ENCODE measurements at regions not wholly inside any gene's neighbourhood (a gene's known extent, or its start where the extent isn't known, plus 50 kb on each side); places are given as distances from the start of the nearest gene placed in this dataset.
"Not testable (repeated sequence)": the region's sequence is repeated elsewhere in the genome, so short reads cannot be mapped to it uniquely, and the experiment has no call there.

DNA sequence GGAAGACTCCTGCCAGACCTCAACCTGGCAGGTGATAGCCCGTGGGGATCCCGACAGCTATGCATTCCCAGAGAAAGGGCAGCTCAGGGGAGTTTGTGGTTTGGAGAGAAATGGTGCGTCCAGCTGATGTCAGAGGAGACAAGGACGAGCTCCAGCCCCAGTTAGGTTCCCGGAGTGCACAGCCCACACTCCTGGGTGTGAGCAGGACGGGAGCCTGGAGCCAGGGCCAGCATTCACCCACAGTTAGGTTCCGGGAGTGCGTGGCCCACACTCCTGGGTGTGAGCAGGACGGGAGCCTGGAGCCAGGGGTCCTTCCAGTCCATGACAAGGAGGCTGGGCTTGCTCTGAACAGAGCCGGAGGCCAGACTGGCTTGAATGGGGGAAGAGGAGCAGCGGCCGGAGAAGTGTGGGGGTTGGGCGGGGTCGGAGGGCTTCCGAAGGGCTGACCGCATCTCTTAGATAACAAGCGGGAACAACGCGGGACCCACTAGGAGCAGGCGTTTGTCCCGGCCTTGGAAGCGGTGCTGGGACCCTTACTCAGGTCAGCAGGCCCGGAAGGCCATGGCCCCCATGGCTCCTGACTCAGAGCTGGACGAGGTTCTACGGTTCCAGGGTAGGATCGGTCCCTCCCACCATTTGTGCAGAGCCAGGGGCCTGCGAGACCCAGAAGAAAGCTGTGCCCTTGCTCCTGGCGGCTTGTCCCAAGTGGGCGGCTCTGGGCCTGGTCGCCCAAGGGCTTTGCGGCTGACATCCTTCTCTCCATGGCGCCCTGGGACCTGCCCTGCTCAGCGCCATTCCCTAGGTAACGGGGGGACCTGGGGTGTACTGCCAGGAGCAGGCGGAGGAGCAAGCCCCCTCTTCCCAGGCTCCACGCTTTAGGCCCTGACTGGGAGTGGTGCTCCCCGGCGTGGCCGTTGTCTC lies 185.6 kb downstream of the RTP5 start:
- no peak for DNase-seq

DNA sequence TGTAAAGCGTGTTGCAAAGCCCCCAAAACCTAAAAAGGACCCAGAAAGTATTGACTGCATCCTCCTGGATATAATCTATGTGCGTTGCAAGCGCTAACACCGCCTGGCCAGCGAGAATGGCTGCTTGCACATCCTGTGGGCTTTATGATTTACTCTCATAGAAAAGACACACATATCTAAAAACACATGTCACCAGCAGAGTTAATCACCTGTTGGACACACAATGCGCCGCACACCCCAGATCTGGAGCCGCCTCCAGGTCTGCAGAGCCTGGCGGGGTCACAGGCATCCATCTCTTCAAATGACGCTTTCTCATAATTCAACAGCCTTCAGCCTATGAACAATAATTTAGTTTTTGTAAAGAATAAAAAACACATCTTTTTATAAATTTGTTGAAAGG lies 186.5 kb downstream of the RTP5 start:
- DNase-seq: no peak

DNA sequence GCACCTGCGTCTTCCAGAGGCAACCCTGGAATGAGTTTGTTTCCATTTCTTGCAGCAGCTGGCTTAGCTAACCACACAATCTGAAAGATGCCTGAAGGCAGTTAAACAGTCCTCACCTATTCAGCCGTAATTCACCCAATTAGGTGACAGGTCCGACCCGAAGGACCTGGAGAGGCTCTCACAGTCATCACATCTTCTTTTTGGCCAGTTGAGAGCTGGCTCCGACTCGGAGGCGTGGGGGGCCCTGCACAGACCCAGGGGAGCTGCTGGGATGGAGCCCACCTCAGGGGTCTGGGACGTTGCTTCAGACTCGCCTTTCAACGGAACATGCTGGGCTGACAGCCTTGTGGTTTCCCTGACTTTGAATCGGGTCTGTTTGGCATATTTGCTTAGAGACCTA lies 187.3 kb downstream of the RTP5 start:
- no peak for DNase-seq

DNA sequence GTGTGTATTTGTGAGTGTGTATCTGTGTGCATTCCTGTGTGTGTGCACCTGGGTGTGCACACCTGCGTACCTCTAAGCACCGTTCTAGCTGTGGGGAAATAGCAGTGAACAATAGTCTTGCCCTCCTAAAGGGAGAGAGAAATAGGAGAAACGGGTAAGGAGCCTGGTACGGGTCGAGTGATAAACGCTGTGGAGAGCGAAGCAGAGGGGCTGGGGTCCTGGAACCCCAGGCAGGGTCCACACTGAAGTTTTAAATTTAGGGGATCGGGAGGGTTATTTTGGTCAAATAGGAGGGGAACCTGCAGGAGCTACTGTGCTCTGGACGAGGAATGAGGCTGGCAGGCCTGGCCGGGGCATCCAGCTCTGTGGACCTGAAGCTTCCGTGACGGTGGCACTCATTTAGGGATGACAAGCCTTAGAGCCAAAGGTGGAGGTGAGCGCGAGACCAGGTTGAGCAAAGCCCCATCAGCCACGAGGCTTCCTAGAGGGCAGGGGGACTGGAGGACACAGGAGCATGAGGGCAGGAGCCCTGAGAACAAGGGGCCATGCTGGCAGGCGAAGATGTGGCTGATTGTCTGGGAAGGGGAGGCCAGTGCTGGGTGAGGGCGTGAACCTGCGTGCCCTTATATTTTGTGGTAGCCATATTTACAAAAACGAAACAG lies 188.0 kb downstream of the RTP5 start:
- DNase-seq: no peak

DNA sequence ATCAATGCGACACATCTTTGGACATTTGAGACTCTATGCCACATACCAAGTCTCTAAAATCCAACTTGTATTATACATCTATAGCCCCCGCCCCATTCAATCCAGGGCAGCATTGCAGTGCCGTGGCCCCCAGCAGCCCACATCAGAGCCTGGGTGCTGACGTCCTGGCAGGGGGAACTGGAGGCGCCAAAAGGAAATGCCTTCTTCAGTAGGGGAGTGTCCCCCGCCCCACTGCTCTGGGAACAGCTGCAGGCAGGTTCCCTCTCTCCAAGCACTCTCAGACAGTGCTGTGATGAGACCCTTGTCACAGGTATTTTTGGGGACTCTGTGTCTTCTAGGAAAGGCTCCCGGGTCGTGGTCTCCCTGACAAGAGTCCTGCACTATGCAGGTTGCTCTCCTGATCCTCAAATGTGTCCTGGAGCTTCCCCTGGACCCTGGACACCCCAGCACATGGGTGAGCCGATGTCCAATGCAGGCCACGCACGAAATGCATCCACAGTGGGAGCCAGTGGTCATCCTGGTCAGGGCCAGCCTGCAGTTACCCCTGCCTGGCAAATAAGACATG lies 188.7 kb downstream of the RTP5 start:
- no peak for DNase-seq

DNA sequence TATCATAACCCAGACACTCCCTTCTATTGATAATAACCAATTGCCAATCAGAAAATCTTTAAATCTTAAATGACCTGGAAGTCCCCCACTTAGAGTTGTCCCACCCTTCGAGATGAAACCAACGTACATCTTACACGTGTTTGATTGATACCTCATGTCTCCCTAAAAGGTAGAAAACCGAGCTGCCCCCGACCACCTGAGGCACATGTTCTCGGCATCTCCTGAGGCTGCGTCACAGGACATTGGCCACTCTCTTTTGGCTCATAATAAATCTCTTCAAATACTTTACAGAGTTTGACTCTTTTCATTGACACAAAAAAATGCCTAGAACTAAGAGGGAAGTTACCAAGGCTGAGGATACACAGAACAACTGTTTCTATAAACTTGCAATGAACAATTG lies 190.0 kb downstream of the RTP5 start:
- DNase-seq: no peak

DNA sequence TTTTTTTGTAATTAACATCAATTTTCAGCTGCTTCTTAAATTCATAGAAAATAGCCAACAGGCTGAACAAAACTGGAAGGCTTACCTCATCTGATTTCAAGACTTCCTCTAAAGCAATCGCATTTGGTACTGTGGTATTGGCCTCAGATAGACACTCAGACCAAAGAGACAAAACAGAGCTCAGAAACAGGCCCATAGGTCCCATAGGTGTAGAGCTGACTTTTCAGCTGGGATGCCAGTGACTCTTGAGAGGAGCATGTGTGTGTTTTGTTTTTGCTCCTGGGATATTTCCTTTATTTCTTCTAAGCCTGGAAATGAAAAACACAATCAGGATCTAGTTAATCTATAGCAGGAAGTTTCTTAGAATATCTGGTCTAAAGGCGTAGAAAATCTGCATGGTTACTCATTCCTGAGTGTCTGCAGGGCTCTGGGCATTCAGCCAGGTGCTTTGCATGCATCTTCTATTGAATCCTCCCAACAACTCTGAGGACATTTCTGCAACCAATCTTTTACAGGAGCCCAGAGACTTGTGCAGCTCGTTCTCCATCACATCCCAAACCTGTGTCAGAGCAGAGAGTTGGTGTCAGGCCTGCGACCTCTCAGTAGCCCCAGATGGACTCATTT lies 190.8 kb downstream of the RTP5 start:
- no peak for DNase-seq

DNA sequence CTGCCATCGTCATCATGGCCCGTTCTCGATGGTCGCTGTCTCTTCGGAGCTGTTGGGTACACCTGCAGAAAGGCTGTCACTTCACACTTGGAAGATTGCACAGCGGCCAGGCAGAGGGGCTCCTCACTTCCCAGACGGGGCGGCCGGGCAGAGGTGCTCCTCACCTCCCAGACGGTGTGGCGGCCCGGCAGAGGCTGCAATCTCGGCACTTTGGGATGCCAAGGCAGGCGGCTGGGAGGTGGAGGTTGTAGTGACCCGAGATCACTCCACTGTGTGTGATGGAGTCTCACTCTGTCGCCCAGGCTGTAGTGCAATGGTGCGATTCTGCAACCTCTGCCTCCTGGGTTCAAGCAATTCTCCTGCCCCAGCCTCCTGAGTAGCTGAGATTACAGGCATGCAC lies 192.4 kb downstream of the RTP5 start:
- DNase-seq: not testable (repeated sequence)

DNA sequence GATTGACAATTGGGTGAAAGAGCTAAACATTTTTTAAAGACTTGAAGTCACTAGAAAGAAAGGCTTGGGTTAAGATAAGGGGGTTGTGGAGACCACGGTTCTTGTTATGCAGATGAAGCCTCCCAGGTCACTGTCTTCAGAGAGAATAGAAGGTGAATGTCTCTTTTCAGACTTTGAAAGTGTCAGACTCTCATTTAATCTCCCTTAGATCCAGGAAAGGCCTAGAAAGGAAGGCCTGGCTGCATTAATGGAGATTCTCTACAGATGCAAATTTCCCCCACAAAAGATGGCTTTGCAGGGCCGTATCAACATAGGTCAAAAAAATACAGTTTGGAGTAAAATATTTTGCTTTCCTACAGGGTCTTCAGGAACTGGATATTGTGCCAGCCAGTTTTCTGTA lies 193.9 kb downstream of the RTP5 start:
- DNase-seq: no peak

DNA sequence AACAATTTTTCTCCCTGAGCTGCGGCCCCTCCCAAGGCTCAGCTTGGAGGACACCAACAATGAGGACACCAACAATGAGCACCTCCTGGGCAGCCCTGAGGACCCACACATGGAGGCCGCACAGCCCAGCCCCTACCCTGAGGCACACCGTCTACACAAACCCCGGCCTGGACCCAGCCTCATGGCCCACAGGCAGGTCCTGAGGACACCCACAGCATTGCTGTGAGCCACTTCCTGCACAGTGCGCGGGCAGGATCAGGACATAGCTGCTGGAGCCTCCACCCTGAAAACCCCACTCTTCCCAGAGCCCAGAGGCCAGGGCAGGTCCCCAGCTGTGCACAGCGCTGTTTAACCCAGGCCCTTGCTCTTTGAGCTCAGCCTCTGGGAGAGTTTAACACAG lies 194.3 kb downstream of the RTP5 start:
- no peak for DNase-seq

DNA sequence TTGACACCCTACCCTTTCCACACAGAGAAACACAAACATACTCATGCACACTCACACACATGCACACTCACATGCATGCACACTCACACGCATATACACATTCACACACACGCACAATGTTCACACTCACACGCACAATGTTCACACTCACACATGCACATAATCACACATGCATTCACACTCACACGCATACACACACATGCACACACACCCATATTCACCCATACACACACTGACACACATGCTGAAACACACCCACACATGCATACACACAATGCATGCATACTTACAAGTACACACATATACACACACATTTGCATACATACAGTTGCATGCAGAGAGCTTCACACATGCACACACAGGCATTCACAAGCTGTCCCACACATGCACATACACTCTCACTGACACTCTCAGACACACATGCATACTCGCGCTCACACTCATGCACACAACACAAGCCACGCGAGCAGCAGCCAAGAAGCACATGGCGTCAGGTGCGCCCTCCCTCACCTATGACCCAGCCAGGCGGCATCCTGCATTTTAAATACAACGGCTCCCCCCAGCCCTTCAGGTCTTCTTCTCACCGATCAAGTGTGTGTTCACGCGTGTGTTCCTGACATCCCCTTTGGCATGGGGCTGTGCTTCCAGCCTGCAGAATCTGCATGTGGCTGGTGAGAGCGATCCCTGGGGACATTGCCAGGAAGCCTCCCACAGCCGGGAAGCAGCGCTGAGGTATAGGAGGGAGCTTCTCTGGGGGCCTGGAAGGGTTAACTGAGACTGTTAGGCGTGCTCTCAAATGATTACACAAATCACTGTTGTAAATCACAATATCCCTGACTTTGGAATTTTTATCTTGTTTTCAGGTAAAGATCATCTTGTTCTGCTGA lies 195.1 kb downstream of the RTP5 start:
- DNase-seq: no peak

DNA sequence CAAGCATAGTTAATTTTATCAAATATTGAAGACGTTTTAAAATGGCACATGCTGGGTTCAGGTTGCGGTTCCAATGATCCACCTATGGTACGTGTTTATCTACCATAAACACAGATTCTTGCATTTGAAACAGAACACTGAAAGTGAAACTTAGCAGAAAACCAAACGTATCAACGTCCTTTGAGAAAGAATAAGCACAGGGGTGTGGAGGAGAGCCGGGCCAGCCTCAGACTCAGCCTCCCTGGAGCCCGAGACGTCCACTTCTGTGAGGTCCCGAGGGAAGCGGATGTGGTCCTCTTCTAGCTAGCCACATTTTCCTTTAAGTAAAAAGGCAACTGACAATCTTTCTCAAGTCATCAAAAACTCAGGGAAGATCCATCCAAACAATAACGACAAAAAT lies 195.9 kb downstream of the RTP5 start:
- DNase-seq: no peak

DNA sequence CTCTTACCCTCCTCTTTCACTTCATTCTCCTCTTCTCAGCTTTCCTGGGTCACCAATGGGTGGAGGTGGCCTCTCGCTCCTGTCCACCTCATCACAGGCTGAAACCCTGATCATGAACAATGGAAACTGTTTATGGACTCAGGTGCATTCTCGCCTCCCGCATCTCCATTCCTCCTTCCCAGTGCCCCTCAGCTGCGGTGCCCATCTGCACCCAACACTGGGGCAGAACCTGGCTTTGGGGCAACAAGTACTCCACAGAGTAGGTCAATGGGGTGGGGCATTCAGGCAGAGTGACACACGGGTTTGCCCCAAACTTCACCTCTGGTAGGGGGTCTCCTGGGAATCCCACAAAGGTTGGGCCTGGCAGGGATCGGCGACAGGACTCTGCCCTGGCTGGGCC lies 199.5 kb downstream of the RTP5 start:
- DNase-seq: no peak

DNA sequence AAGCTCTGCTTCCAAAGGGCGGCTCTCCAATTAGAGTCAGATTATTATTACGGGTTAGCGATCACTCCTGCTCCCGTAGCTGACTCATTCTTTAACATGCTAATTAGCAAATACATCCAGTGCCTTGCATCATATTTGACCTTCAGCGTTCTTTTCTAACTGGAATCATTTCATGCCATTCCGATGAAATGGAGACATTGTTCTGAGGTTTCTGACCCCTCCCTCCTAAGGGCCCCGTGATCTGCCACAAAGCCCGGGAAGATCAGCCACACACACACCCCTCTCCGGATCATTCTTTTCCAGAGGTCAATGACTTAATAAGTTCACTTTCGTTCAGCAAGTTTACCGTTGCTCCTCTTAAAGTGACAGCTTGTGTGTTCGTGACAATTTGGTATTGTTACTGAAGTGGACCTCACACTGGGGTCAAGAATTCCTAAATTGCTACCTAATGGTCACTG lies 200.4 kb downstream of the RTP5 start:
- not testable (repeated sequence) for DNase-seq

DNA sequence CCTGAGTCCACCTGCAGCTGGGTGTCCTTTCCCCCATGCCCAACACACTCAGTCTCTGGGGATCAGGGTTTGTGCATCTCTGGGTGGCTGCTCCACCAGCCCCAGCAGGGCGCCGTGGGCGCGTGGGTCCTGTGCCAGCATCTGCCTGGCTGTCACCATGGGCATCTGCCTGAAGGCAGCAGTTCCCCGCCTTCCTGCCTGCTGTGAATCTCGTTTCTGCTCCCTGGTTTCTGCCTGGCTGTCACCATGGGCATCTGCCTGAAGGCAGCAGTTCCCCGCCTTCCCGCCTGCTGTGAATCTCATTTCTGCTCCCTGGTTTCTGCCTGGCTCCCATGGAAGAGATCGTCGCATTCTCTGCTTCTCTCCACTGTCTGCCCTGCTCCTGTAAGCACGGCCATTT lies 201.2 kb downstream of the RTP5 start:
- DNase-seq: not testable (repeated sequence)

DNA sequence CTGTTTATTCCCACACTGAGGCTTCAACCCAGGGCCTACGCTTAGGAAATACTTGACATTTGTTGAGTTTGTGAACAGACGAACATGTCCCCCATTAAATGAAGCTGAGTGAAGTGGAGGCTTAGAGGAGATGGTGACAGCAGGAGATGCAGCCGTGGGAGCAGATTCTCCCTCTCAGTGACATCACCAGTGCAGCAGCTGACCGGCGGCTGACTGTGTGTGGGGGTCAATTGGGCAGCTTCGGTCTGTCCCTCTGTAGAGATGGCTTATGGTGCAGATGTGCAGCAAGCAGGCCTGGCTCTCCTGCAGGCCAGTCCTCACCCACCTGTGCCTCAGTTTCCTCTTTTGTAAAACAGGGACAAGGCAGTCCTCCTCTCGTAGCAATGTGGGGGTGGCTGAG lies 201.8 kb downstream of the RTP5 start:
- DNase-seq: not testable (repeated sequence)

DNA sequence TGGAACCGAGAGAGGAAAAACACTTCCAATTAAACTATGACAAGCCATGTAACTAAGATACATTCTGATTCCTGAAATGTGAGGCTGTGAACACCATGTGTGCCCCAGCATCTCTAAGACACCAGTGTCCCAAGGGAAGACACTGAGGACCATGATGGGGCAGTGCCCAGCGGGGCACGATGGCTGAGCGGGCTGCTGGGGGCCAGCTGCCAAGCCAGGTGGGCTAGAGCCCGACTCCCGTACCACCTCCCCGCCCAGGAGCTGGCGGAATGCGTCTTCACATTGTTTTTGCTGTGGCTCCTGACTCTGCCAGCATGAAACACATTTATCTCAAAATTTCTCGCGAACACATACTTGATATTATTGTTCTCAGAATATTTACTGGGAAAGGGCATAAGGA lies 202.4 kb downstream of the RTP5 start:
- not testable (repeated sequence) for DNase-seq

DNA sequence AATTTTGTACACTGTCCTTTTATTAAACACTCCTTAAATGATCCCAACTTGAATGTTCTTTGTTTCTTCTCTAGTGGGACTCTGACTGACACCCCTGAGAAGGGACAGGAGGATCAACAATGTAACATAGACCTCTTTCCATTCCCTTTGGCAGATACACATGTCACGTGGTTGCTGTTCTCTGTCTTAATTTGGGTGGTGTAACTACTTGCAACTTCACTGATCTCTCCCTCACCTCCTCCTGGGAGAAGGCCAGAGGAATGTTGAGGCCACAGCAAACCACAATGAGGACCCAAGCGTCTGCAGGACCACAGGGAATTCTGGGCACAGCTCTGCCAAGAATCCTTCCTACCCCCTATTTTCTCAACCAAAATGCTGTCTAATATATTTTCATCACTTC lies 205.6 kb downstream of the RTP5 start:
- no peak for DNase-seq

DNA sequence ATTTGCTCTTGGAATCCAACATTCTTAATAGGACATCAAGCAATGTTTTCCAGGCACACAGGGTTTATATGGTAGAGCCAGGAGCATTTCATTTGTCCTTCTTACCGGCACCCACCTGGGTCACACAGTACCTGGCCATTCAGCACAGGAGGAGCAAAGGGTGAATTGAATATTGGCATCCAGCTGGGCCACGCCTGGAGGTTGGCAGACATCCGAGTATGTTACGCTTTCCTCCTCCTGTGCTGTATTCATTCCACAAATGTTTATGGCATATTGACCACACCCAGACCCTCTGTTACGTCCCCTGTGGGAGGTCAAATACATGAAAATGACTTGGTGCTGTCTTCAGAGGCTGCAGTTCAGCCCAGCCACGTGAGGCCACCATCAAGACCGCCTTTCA lies 206.2 kb downstream of the RTP5 start:
- no peak for DNase-seq

DNA sequence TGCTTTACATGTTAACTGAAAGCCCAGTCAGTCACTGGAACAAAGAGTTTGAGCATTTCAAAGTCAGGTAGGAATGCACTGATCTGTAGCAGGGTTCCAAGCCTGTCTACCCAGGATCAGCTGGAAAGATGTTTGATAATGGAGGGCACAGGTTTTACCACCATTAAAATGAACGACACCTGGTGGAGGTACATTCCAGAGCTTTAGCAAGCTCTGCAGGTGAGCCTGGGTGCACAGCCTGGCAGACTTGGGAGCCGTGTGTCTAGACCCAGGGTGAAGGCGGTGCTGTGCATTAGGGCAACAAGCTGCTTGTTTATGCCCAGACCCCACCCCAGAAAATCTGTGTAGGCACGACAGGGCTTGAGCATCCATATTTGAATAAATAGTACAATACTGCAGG lies 206.7 kb downstream of the RTP5 start:
- DNase-seq: not testable (repeated sequence)

DNA sequence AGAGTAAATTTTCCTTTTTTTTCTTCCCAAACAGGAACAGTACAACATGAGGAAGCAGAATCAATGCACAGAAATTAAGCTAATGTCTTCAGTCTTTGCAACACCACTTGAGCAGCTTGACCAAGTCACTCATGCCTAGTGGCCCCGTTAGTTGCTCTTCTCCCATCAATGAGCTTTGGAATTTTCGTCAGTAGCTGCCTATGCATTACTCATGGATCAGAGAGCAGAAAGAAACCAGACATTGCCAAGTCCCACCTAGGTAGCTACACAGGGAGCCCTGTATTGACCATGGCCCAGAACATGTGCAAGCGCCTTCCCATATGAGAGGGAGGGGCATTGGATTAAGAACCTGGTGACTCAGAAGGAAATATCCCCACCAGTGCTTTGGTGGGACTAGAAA lies 208.9 kb downstream of the RTP5 start:
- not testable (repeated sequence) for DNase-seq

DNA sequence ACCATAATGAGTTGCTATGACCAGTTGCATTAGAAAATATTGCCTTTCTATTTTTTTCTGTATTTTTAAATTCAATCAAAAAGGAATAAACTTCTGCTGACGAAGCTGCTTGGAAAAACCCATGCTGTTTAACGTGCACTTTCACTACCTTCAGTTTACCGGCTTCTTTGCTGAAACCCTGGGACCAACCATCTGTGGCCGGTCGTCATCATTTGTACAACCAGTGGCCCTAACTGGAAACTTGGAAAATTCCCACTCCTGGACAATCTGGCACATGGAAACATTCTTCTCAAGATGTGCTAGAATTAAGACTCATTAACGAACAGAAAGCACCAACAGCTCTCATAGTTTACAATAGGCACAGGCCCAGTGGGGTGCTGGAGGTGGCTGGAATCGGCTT lies 210.3 kb downstream of the RTP5 start:
- DNase-seq: not testable (repeated sequence)

Data from T-helper 1 cell (primary cell).